Glomerular visceral epithelial cell (primary cell): ENCODE measurements at regions not wholly inside any gene's neighbourhood (a gene's known extent, or its start where the extent isn't known, plus 50 kb on each side); places are given as distances from the start of the nearest gene placed in this dataset.

ENCODE experiments used
- DNase-seq: peaks from one replicate; pipeline ENCODE4 v3.0.0-alpha.2; 2016; ENCODE audit errors: extremely low spot score

- DNase-seq: peak; percentile 91
Observed at GRCh38 chrX:2608638-2609430, 82.3 kb upstream of the CD99 start.

GRCh38 chrX:2607113-2607512 is 84.0 kb upstream of the CD99 start:
- no peak for DNase-seq

GRCh38 chrX:2600564-2600963 is 90.5 kb upstream of the CD99 start:
- no peak for DNase-seq

GRCh38 chrX:2596555-2597255 is 94.4 kb upstream of the CD99 start:
- DNase-seq: no peak

- no peak for DNase-seq
Observed at GRCh38 chrX:2596045-2596444, 95.0 kb upstream of the CD99 start.

- no peak for DNase-seq
Observed at GRCh38 chrX:2595258-2595657, 94.5 kb upstream of the DHRSX start.

- DNase-seq: no peak
Observed at GRCh38 chrX:2594491-2594890, 93.7 kb upstream of the DHRSX start.

- no peak for DNase-seq
Observed at GRCh38 chrX:2592279-2592678, 91.5 kb upstream of the DHRSX start.

GRCh38 chrX:2589186-2590020 is 88.6 kb upstream of the DHRSX start:
- no peak for DNase-seq

- no peak for DNase-seq
Observed at GRCh38 chrX:2588049-2588448, 87.3 kb upstream of the DHRSX start.

- DNase-seq: no peak
Observed at GRCh38 chrX:2587146-2587545, 86.4 kb upstream of the DHRSX start.

- DNase-seq: no peak
Observed at GRCh38 chrX:2585158-2585470, 84.3 kb upstream of the DHRSX start.

- DNase-seq: no peak
Observed at GRCh38 chrX:2584251-2585157, 83.7 kb upstream of the DHRSX start.

GRCh38 chrX:2583194-2584162 is 82.7 kb upstream of the DHRSX start:
- no peak for DNase-seq

- no peak for DNase-seq
Observed at GRCh38 chrX:2582667-2583066, 81.9 kb upstream of the DHRSX start.

GRCh38 chrX:2581296-2581695 is 80.5 kb upstream of the DHRSX start:
- DNase-seq: no peak

- DNase-seq: no peak
Observed at GRCh38 chrX:2578864-2579263, 78.1 kb upstream of the DHRSX start.

GRCh38 chrX:2577844-2578466 is 77.2 kb upstream of the DHRSX start:
- no peak for DNase-seq

GRCh38 chrX:2576793-2577192 is 76.0 kb upstream of the DHRSX start:
- DNase-seq: peak; percentile 15

- no peak for DNase-seq
Observed at GRCh38 chrX:2574271-2574670, 73.5 kb upstream of the DHRSX start.
